ENCODE measurements at regions not wholly inside any gene's neighbourhood (a gene's known extent, or its start where the extent isn't known, plus 50 kb on each side); places are given as distances from the start of the nearest gene placed in this dataset.

DNA sequence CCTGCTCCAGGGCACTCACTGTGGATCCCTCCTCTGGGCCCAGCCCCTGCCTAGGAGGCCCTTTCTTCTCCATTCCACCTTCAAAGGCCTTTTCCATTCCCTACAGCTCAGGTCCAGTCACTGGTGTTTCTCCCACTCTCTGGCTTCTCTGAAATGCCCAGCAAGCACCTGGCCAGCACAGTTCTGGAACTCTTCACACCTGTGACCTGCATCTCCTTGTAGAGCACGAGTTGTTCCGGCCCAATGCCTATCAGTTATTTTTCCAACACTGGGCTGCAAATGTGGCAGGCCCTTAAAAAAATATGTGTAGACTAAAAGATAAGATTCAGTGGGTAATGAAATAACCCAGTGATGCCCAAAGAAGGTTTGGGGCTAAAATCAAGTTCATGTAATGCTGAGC is 87.1 kb downstream of the PRLHR start:
- no peak for TF ChIP-seq POLR2A (IDR thresholded peaks at IDR 0.05; ENCODE audit: extremely low read depth, insufficient read length)
- TF ChIP-seq, protein P1, sequence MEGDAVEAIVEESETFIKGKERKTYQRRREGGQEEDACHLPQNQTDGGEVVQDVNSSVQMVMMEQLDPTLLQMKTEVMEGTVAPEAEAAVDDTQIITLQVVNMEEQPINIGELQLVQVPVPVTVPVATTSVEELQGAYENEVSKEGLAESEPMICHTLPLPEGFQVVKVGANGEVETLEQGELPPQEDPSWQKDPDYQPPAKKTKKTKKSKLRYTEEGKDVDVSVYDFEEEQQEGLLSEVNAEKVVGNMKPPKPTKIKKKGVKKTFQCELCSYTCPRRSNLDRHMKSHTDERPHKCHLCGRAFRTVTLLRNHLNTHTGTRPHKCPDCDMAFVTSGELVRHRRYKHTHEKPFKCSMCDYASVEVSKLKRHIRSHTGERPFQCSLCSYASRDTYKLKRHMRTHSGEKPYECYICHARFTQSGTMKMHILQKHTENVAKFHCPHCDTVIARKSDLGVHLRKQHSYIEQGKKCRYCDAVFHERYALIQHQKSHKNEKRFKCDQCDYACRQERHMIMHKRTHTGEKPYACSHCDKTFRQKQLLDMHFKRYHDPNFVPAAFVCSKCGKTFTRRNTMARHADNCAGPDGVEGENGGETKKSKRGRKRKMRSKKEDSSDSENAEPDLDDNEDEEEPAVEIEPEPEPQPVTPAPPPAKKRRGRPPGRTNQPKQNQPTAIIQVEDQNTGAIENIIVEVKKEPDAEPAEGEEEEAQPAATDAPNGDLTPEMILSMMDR (IDR thresholded peaks at IDR 0.05; ENCODE audit: low read depth, low read length) = no peak
